HepG2 (cell line): ENCODE measurements at regions not wholly inside any gene's neighbourhood (a gene's known extent, or its start where the extent isn't known, plus 50 kb on each side); places are given as distances from the start of the nearest gene placed in this dataset.

Experiments
- ATAC-seq: fragments of 200-7000 bp; cut with Tn5 transposase; 3 replicates; pipeline ENCODE4 v1.9.1; 2020; ENCODE audit warnings: mild to moderate bottlenecking, moderate library complexity
- BruUV-seq: library from RNA; stranded (reverse); fragments of 400-500 nt; replicated peaks from 2 replicates; lab custom pipeline; 2021; lab: Mats Ljungman, UMichigan
- CTCF ChIA-PET: fragments of 300-600 bp; formaldehyde crosslinking; extraction: SDS; loops from one replicate; lab custom pipeline; 2021; ENCODE audit warnings: low total read pairs, inconsistent platforms, low intra/inter-chr PET ratio; lab: Yijun Ruan, JAX
- POLR2A ChIA-PET: fragments of 350-600 bp; sonication (Branson Sonifier 250); formaldehyde crosslinking; loops from one replicate; lab custom pipeline; 2020; ENCODE audit warnings: antibody characterized with exemption, inconsistent platforms; lab: Yijun Ruan, JAX
- DNase-seq: peaks from one replicate; pipeline ENCODE4 v3.0.0-alpha.2; 2015; ENCODE audit warnings: low spot score
- FAIRE-seq: peaks from 3 replicates; lab custom pipeline; 2011; peaks lifted over from hg19 to GRCh38; lab: Jason Lieb, UNC
- H2AFZ ChIP-seq: one replicate; pipeline ENCODE4 v1.6.1; 2011; ENCODE audit warnings: low read length, inconsistent platforms
- H3K27ac ChIP-seq: fragments of 300-600 bp; 3 replicates; pipeline ENCODE4 v1.8.0; 2011; ENCODE audit warnings: mixed run types, mild to moderate bottlenecking, mixed read lengths, low read length, inconsistent platforms; ENCODE audit not compliant: insufficient read depth; ENCODE audit errors: extremely low read length
- H3K27me3 ChIP-seq, 2 experiments: fragments of 200-600 bp in 1 of 2; 2 replicates in 1 of 2; 3 replicates in 1 of 2; pipeline versions ENCODE4 v1.6.0 to v1.8.0; 2011; ENCODE audit warnings: low read length in 2 of 2, mild to moderate bottlenecking in 2 of 2, moderate library complexity in 2 of 2, inconsistent platforms in 1 of 2; ENCODE audit not compliant: insufficient read depth in 2 of 2, control insufficient read depth in 1 of 2
- H3K36me3 ChIP-seq, 2 experiments: fragments of 200-600 bp in 1 of 2; replicated peaks in 1 of 2; 2 replicates in 1 of 2; 3 replicates in 1 of 2; pipeline versions ENCODE4 v1.5.1 to v1.8.0; 2011; ENCODE audit warnings: low read length in 2 of 2, inconsistent platforms in 1 of 2; ENCODE audit not compliant: insufficient read depth in 2 of 2, control insufficient read depth in 1 of 2
- H3K4me1 ChIP-seq: 2 replicates; pipeline ENCODE4 v1.5.1; 2012; ENCODE audit warnings: low read length, inconsistent platforms; ENCODE audit not compliant: insufficient read depth
- H3K4me2 ChIP-seq: 2 replicates; pipeline ENCODE4 v1.6.0; 2011; ENCODE audit warnings: low read depth, low read length, inconsistent platforms
- H3K4me3 ChIP-seq, 3 experiments: fragments of 200-600 bp in 1 of 3; sonication (generic), shearing (Covaris generic) in 1 of 3; replicated peaks in 1 of 3; 2 replicates each; pipeline ENCODE4 v1.5.1; 2011 to 2016; ENCODE audit warnings: low read length in 3 of 3, inconsistent platforms in 2 of 3, low read depth in 2 of 3, mild to moderate bottlenecking in 2 of 3, control low read depth in 1 of 3, mixed read lengths in 1 of 3; ENCODE audit not compliant: insufficient read depth in 1 of 3
- H3K79me2 ChIP-seq: one replicate; pipeline ENCODE4 v1.6.1; 2011; ENCODE audit warnings: low read length, inconsistent platforms; ENCODE audit not compliant: insufficient read depth
- H3K9ac ChIP-seq: 2 replicates; pipeline ENCODE4 v1.6.0; 2011; ENCODE audit warnings: mild to moderate bottlenecking, low read depth, low read length, inconsistent platforms; ENCODE audit not compliant: insufficient read depth
- H3K9me3 ChIP-seq: 2 replicates; pipeline ENCODE4 v1.5.1; 2012; ENCODE audit warnings: mild to moderate bottlenecking, low read length
- H4K20me1 ChIP-seq: 2 replicates; pipeline ENCODE4 v1.6.0; 2011; ENCODE audit warnings: inconsistent platforms, mild to moderate bottlenecking, low read length, moderate library complexity; ENCODE audit not compliant: insufficient read depth
- CCDC6 ChIP-seq: sonication (generic); formaldehyde crosslinking; IDR thresholded peaks from 2 replicates; pipeline ENCODE4 v1.8.1; 2022; ENCODE audit warnings: mild to moderate bottlenecking, missing genetic modification reagents, moderate library complexity
- CEBPB ChIP-seq: IDR thresholded peaks from 2 replicates; pipeline ENCODE4 v1.6.1; 2011; ENCODE audit warnings: low read depth, low read length, improper control_type of control experiment, borderline replicate concordance
- HOXA5 ChIP-seq: sonication (generic); formaldehyde crosslinking; IDR thresholded peaks from 2 replicates; pipeline ENCODE4 v1.4.0; 2020; ENCODE audit warnings: missing genetic modification reagents
- MIER3 ChIP-seq: IDR thresholded peaks from 2 replicates; pipeline ENCODE4 v1.6.1; 2016; ENCODE audit warnings: missing compliant biosample characterization, borderline replicate concordance
- TAF1 ChIP-seq: sonication (generic); formaldehyde crosslinking; IDR thresholded peaks from 2 replicates; pipeline ENCODE4 v1.4.0; 2020; ENCODE audit warnings: missing genetic modification reagents
- ZFY ChIP-seq: sonication (generic); formaldehyde crosslinking; IDR thresholded peaks from 2 replicates; pipeline ENCODE4 v1.4.0; 2020; ENCODE audit warnings: missing genetic modification reagents
- ZNF841 ChIP-seq: sonication (generic); formaldehyde crosslinking; IDR thresholded peaks from 2 replicates; pipeline ENCODE4 v1.8.1; 2023; ENCODE audit warnings: missing genetic modification reagents, borderline replicate concordance
- WGBS: methylation state at CpG from one replicate; pipeline ENCODE4 v1.1.6; 2017; ENCODE audit warnings: low lambda C conversion rate; 5-methylcytosine and 5-hydroxymethylcytosine counted together
- in situ Hi-C: cut with HindIII; loops from 2 replicates; pipeline ENCODE4 v1.10.0; 2017; ENCODE audit warnings: low pct_unique_long_range_greater_than_20kb; ENCODE audit not compliant: extremely low pct_ligation_motif_present
- intact Hi-C: fragments of 100-400 bp; cut with micrococcal nuclease; formaldehyde crosslinking; loops from one replicate; pipeline ENCODE4 v1.10.0; 2022; ENCODE audit not compliant: unreplicated experiment
- TF ChIP-seq, protein P1 (sequence below): sonication (generic); formaldehyde crosslinking; IDR thresholded peaks from 2 replicates; pipeline ENCODE4 v1.8.1; 2023; ENCODE audit warnings: mild to moderate bottlenecking, missing genetic modification reagents, borderline replicate concordance
- TF ChIP-seq, protein P2 (sequence below): sonication (generic); formaldehyde crosslinking; IDR thresholded peaks from 2 replicates; pipeline ENCODE4 v1.4.0; 2020; ENCODE audit warnings: low read depth, mild to moderate bottlenecking, missing genetic modification reagents

DNA sequence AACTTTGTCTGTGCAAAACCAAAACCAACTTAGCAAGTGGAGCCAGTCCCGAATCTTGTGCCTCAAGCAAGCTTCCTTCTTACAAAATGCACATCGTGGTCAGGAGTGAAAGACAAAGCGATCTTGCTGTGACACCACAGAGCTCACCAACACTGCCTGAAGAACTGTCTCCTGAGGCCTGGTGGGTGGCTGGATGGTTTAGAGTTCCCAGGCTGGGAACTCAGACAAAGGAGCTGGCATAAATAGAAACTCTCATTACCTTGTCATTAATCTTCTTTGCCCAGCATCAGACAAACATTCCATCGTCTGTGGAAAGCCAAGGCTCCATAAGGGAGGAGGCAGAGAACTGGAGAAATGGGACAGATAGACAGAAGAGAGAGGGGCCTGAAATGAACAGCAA, 144.8 kb downstream of the KCNA5 start:
- Histone ChIP-seq H3K4me2 (no peak overlapping the region), H3K9me3 (no peaks in the 10 kb centered on the region), H3K9ac (no peak overlapping the region), H2AFZ (no peak overlapping the region), H3K79me2 (no peaks in the 10 kb centered on the region), H3K4me3 (no peak overlapping the region), H3K4me1 (no peaks in the 10 kb centered on the region), H3K27me3 (peaks cover 1 to 3% of the 10 kb centered on the region in 2 experiments; a peak in 2 of 5 replicates), H3K36me3 (no peaks in the 10 kb centered on the region), H3K27ac (no peak overlapping the region), H4K20me1 (no peaks in the 10 kb centered on the region)
- ChIA-PET CTCF (no interaction called here), POLR2A (no interaction called here)
- ATAC-seq = no peak
- DNase-seq = no peak
- in situ Hi-C loops (no loop called here), intact Hi-C loops (no loop called here)
- no peak for FAIRE-seq
- 4% methylated on average over 4 of the region's 4 CpGs for WGBS
- no TSS peak for BruUV-seq
- TF ChIP-seq HOXA5 = no peak
- TF ChIP-seq, protein P1, sequence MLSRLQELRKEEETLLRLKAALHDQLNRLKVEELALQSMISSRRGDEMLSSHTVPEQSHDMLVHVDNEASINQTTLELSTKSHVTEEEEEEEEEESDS (CRISPR knock-in tag) = no peak
- TF ChIP-seq, protein P2, sequence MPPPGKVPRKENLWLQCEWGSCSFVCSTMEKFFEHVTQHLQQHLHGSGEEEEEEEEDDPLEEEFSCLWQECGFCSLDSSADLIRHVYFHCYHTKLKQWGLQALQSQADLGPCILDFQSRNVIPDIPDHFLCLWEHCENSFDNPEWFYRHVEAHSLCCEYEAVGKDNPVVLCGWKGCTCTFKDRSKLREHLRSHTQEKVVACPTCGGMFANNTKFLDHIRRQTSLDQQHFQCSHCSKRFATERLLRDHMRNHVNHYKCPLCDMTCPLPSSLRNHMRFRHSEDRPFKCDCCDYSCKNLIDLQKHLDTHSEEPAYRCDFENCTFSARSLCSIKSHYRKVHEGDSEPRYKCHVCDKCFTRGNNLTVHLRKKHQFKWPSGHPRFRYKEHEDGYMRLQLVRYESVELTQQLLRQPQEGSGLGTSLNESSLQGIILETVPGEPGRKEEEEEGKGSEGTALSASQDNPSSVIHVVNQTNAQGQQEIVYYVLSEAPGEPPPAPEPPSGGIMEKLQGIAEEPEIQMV (CRISPR knock-in tag) = no peak
- no peak for TF ChIP-seq ZFY (CRISPR knock-in tag)
- TF ChIP-seq CCDC6 (CRISPR knock-in tag) = no peak
- TF ChIP-seq MIER3 (CRISPR knock-in tag) = no peak
- no peak for TF ChIP-seq ZNF841 (CRISPR knock-in tag)

DNA sequence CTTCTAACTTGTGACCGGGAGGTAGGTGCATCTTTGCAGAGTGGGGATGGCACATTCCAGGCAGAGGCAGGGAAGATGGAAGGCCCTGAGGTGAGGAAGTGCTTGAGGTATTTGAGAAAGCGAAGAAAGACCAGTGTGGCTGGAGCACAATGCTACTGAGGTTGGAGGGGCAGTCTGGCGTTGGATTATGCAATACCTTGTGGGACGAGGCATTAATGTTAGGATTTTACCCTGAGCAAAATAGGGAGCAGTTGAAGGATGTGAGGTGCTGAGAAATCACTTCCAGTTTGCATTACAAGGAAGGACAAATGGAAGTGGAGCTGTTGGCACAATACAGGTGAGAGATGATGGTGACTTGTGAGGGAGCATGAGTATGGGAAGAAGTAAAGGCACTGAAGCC, 145.5 kb downstream of the KCNA5 start:
- FAIRE-seq = no peak
- ATAC-seq = no peak
- H3K9ac ChIP-seq = no peak overlapping the region
- H3K4me1 ChIP-seq = no peaks in the 10 kb centered on the region
- in situ Hi-C loops (no loop called here), intact Hi-C loops (no loop called here)
- DNase-seq = no peak
- no peak overlapping the region for H3K27ac ChIP-seq
- CTCF ChIA-PET = no interaction called here
- H3K36me3 ChIP-seq = no peaks in the 10 kb centered on the region
- H2AFZ ChIP-seq = no peak overlapping the region
- H3K79me2 ChIP-seq = no peaks in the 10 kb centered on the region
- H3K27me3 ChIP-seq = peaks cover 1 to 2% of the 10 kb centered on the region in 2 experiments; a peak in 2 of 5 replicates
- H4K20me1 ChIP-seq = no peaks in the 10 kb centered on the region
- H3K4me2 ChIP-seq = no peak overlapping the region
- POLR2A ChIA-PET = no interaction called here
- H3K9me3 ChIP-seq = no peaks in the 10 kb centered on the region
- WGBS = 3% methylated on average over 4 of the region's 4 CpGs
- TF ChIP-seq CEBPB (peak; percentile 55), TAF1 (no peak)
- no peak overlapping the region for H3K4me3 ChIP-seq
- BruUV-seq = no TSS peak
